Testis (tissue), 2 donors: ENCODE measurements at regions not wholly inside any gene's neighbourhood (a gene's known extent, or its start where the extent isn't known, plus 50 kb on each side); places are given as distances from the start of the nearest gene placed in this dataset.
A peak's percentile ranks its signal among the peaks of the same experiment; 100 is the strongest.

ENCODE experiments used
- DNase-seq: peaks from one replicate; pipeline ENCODE4 v3.0.0-alpha.2; 2019
- H3K27ac ChIP-seq, 2 donors: fragments of 200-600 bp; sonication (generic); one replicate each; pipeline ENCODE4 v1.5.1; 2019
- H3K27me3 ChIP-seq: fragments of 200-600 bp; sonication (generic); one replicate; pipeline ENCODE4 v1.5.1; 2019
- H3K36me3 ChIP-seq: fragments of 200-600 bp; sonication (generic); one replicate; pipeline ENCODE4 v1.5.1; 2017; ENCODE audit warnings: low read depth; ENCODE audit errors: missing control alignments
- H3K4me1 ChIP-seq: fragments of 200-600 bp; sonication (generic); one replicate; pipeline ENCODE4 v1.5.1; 2019
- H3K4me3 ChIP-seq, 2 donors: fragments of 200-600 bp; sonication (generic); one replicate each; pipeline ENCODE4 v1.5.1; 2017 to 2019
- H3K9me3 ChIP-seq: fragments of 200-600 bp; sonication (generic); one replicate; pipeline ENCODE4 v1.5.1; 2017
- CTCF ChIP-seq, 3 experiments: fragments of 450-650 bp in 2 of 3; fragments of 200-600 bp in 1 of 3; sonication (generic) in 1 of 3; IDR thresholded peaks; one replicate each; pipeline ENCODE4 v1.5.1; 2016 to 2019; ENCODE audit warnings: antibody characterized with exemption in 3 of 3, mild to moderate bottlenecking in 2 of 3, moderate library complexity in 1 of 3
- POLR2A ChIP-seq: fragments of 450-650 bp; IDR thresholded peaks from one replicate; pipeline ENCODE4 v1.6.1; 2017; ENCODE audit warnings: antibody characterized with exemption, mild to moderate bottlenecking, moderate library complexity
- WGBS, 2 donors: methylation state at CpG; one replicate each; pipeline ENCODE4 v1.1.5; 2018; 5-methylcytosine and 5-hydroxymethylcytosine counted together
- intact Hi-C: fragments of 100-400 bp; cut with DNase I; formaldehyde crosslinking; loops from one replicate; pipeline ENCODE4 v1.15.1; 2023; ENCODE audit warnings: low total_unique reads

DNA sequence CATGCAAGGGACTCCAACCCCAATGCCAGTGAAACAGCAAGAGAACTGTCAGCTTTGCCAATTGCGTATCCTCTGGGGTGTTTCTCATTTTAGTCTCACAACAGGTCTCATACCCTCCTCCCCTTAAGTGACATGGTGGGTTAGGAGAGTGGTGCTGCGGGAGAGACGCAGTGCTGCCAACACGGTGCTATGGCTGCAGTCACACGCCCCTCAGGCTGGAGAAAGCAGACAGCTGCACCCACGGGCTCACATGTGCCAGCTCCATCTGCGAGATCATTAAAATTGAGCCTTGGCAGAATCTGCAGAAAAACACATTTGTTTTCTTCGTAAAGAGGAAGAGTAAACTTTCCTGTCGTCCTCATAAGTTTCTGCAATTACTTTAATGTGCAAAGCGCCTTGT lies 114.7 kb downstream of the ANKRD60 start:
- no peak overlapping the region for H3K27ac ChIP-seq
- intact Hi-C loops = no loop called here
- WGBS, 2 donors = 87 to 90% methylated on average over 10 of the region's 10 CpGs
- no peaks in the 10 kb centered on the region for H3K9me3 ChIP-seq
- no peaks in the 10 kb centered on the region for H3K4me1 ChIP-seq
- H3K27me3 ChIP-seq = no peaks in the 10 kb centered on the region
- TF ChIP-seq POLR2A (no peak), CTCF (IDR thresholded peaks at IDR 0.05) (no peak)
- no peak overlapping the region for H3K4me3 ChIP-seq
- DNase-seq = no peak
- no peaks in the 10 kb centered on the region for H3K36me3 ChIP-seq

GRCh38 chr20:58112017-58112781 lies 116.3 kb downstream of the ANKRD60 start:
- no peak for DNase-seq

GRCh38 chr20:58111310-58112016 lies 117.0 kb downstream of the ANKRD60 start:
- peak; percentile 26 for DNase-seq
- Histone ChIP-seq H3K27ac (no peak overlapping the region), H3K9me3 (no peaks in the 10 kb centered on the region), H3K36me3 (no peaks in the 10 kb centered on the region), H3K27me3 (no peaks in the 10 kb centered on the region), H3K4me1 (no peaks in the 10 kb centered on the region), H3K4me3 (no peak overlapping the region)
- intact Hi-C loops = no loop called here
- WGBS, 2 donors = 48 to 73% methylated on average over 18 of the region's 18 CpGs
- TF ChIP-seq POLR2A = no peak
- no peak for TF ChIP-seq CTCF (IDR thresholded peaks at IDR 0.05)

More at GRCh38 chr20:58112017-58112781, 116.3 kb downstream of the ANKRD60 start:
- no peaks in the 10 kb centered on the region for H3K4me1 ChIP-seq
- no peaks in the 10 kb centered on the region for H3K9me3 ChIP-seq
- H3K36me3 ChIP-seq = no peaks in the 10 kb centered on the region
- H3K27me3 ChIP-seq = no peaks in the 10 kb centered on the region
- H3K4me3 ChIP-seq = no peak overlapping the region
- 67 to 73% methylated on average over 7 of the region's 7 CpGs for WGBS, 2 donors
- no peak overlapping the region for H3K27ac ChIP-seq
- intact Hi-C loops = no loop called here
- TF ChIP-seq CTCF (IDR thresholded peaks at IDR 0.05) (no peak), POLR2A (no peak)

DNA sequence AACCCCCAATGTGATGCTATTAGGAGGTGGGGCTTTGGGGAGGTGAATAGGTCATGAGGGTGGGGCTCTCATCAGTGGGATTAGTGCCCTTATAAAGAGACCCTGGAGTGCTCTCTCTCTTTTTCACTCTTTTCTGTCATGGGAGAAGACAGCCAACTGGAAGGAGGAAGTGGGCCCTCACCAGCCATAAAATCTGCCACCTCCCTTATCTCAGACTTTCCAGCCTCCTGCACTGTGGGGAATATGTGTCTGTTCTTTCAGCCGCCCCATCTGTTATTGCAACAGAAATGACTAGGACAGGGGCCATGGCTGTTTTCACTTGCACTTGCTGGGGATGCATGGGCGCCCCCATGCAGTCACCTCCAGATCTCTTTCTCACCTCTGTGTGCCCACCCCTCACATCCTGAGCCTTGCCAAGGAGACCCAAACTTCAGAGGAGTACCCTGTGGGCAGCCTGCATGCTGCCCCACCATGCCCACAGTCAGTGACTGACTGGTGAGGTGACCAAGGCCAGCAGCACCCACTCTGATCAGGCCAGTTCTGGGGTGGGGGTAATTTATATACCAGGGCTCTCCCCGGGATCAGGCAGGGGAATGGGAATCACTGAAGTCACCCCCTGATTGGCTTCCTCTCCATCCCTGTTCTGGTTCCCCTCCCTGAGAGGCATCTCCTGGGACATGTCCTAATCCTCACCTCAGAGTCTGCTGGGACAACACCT lies 118.4 kb downstream of the ANKRD60 start:
- no peak for TF ChIP-seq POLR2A
- TF ChIP-seq CTCF (IDR thresholded peaks at IDR 0.05) = no peak
- Histone ChIP-seq H3K4me3 (no peak overlapping the region), H3K9me3 (no peaks in the 10 kb centered on the region), H3K27ac (no peak overlapping the region), H3K36me3 (no peaks in the 10 kb centered on the region), H3K27me3 (no peaks in the 10 kb centered on the region), H3K4me1 (no peaks in the 10 kb centered on the region)
- WGBS, 2 donors = 99 to 100% methylated on average over 2 to 3 of the region's 3 CpGs
- DNase-seq = no peak
- intact Hi-C loops = no loop called here
